SK-N-SH treated with all-trans-retinoic acid at 6 μM for 48 hours (cell line): ENCODE measurements at regions not wholly inside any gene's neighbourhood (a gene's known extent, or its start where the extent isn't known, plus 50 kb on each side); places are given as distances from the start of the nearest gene placed in this dataset.

Source experiments
- ARNTL ChIP-seq: fragments of 450-650 bp; formaldehyde crosslinking; IDR thresholded peaks from 2 replicates; pipeline ENCODE4 v1.5.0; 2020; ENCODE audit warnings: low read depth, mild to moderate bottlenecking, moderate library complexity, borderline replicate concordance
- GLIS3 ChIP-seq: fragments of 250-450 bp; sonication (Bioruptor Pico); IDR thresholded peaks from 2 replicates; pipeline ENCODE4 v1.5.0; 2020; ENCODE audit warnings: mild to moderate bottlenecking, moderate library complexity
- ZFP30 ChIP-seq: fragments of 450-650 bp; formaldehyde crosslinking; IDR thresholded peaks from 2 replicates; pipeline ENCODE4 v1.5.0; 2022; ENCODE audit warnings: mild to moderate bottlenecking, moderate library complexity
- ZNF565 ChIP-seq: fragments of 450-650 bp; formaldehyde crosslinking; conservative IDR thresholded peaks from 2 replicates; pipeline ENCODE4 v1.5.0; 2020; ENCODE audit warnings: low read depth, mild to moderate bottlenecking, moderate library complexity
- ZNF70 ChIP-seq: fragments of 450-650 bp; formaldehyde crosslinking; IDR thresholded peaks from 2 replicates; pipeline ENCODE4 v1.5.0; 2020; ENCODE audit warnings: mild to moderate bottlenecking, moderate library complexity
- TF ChIP-seq, protein P1 (sequence below): fragments of 250-450 bp; sonication (Bioruptor Pico); IDR thresholded peaks from 2 replicates; pipeline ENCODE4 v1.5.1; 2020; ENCODE audit warnings: low read depth, mild to moderate bottlenecking, moderate library complexity
- TF ChIP-seq, protein P2 (sequence below): fragments of 250-450 bp; sonication (Bioruptor Pico); IDR thresholded peaks from 2 replicates; pipeline ENCODE4 v1.5.0; 2020; ENCODE audit warnings: mild to moderate bottlenecking, moderate library complexity

DNA sequence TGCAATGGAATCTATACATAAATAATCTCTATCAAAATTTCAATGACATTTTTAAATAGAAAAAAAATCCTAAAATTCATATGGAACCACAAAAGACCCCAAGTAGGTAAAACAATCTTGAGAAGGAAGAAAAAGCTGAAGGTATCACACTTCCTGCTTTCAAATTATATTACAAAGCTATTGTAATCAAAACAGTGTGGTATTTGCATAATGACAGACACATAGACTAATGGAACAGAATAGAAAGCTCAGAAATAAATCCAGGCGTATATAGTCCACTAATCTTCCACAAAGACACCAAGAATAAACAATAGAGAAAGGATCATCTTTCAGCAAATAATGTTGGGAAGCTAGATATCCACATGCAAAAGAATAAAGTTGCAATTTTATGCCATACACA is 699.8 kb upstream of the ID2 start:
- TF ChIP-seq ZNF565 (CRISPR knock-in tag) (no peak), GLIS3 (CRISPR knock-in tag) (no peak), ARNTL (CRISPR knock-in tag) (no peak), ZNF70 (CRISPR knock-in tag) (no peak), ZFP30 (no peak)
- TF ChIP-seq, protein P1, sequence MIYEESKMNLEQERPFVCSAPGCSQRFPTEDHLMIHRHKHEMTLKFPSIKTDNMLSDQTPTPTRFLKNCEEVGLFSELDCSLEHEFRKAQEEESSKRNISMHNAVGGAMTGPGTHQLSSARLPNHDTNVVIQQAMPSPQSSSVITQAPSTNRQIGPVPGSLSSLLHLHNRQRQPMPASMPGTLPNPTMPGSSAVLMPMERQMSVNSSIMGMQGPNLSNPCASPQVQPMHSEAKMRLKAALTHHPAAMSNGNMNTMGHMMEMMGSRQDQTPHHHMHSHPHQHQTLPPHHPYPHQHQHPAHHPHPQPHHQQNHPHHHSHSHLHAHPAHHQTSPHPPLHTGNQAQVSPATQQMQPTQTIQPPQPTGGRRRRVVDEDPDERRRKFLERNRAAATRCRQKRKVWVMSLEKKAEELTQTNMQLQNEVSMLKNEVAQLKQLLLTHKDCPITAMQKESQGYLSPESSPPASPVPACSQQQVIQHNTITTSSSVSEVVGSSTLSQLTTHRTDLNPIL (CRISPR knock-in tag) = no peak
- TF ChIP-seq, protein P2, sequence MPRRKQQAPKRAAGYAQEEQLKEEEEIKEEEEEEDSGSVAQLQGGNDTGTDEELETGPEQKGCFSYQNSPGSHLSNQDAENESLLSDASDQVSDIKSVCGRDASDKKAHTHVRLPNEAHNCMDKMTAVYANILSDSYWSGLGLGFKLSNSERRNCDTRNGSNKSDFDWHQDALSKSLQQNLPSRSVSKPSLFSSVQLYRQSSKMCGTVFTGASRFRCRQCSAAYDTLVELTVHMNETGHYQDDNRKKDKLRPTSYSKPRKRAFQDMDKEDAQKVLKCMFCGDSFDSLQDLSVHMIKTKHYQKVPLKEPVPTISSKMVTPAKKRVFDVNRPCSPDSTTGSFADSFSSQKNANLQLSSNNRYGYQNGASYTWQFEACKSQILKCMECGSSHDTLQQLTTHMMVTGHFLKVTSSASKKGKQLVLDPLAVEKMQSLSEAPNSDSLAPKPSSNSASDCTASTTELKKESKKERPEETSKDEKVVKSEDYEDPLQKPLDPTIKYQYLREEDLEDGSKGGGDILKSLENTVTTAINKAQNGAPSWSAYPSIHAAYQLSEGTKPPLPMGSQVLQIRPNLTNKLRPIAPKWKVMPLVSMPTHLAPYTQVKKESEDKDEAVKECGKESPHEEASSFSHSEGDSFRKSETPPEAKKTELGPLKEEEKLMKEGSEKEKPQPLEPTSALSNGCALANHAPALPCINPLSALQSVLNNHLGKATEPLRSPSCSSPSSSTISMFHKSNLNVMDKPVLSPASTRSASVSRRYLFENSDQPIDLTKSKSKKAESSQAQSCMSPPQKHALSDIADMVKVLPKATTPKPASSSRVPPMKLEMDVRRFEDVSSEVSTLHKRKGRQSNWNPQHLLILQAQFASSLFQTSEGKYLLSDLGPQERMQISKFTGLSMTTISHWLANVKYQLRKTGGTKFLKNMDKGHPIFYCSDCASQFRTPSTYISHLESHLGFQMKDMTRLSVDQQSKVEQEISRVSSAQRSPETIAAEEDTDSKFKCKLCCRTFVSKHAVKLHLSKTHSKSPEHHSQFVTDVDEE (CRISPR knock-in tag) = no peak
